Muscle layer of duodenum (tissue), 2 donors: ENCODE measurements at regions not wholly inside any gene's neighbourhood (a gene's known extent, or its start where the extent isn't known, plus 50 kb on each side); places are given as distances from the start of the nearest gene placed in this dataset.

ENCODE experiments used
- H3K27ac ChIP-seq: one replicate; pipeline ENCODE4 v1.7.0; 2013; ENCODE audit warnings: mild to moderate bottlenecking, low read length
- H3K27me3 ChIP-seq: one replicate; pipeline ENCODE4 v1.7.0; 2013; ENCODE audit warnings: low read depth, mild to moderate bottlenecking, control low read depth, low read length
- H3K36me3 ChIP-seq, 2 donors: one replicate each; pipeline ENCODE4 v1.7.0; 2013; ENCODE audit warnings: low read length in 2 of 2, control low read depth in 1 of 2, mild to moderate bottlenecking in 1 of 2; ENCODE audit not compliant: insufficient read depth in 2 of 2, control insufficient read depth in 1 of 2
- H3K4me1 ChIP-seq, 2 donors: one replicate each; pipeline ENCODE4 v1.7.0; 2013; ENCODE audit warnings: low read length in 2 of 2, mild to moderate bottlenecking in 2 of 2, control low read depth in 1 of 2, moderate library complexity in 1 of 2; ENCODE audit not compliant: insufficient read depth in 2 of 2, control insufficient read depth in 1 of 2
- H3K4me3 ChIP-seq, 2 donors: one replicate each; pipeline ENCODE4 v1.7.0; 2013; ENCODE audit warnings: low read length in 2 of 2, low read depth in 1 of 2, mild to moderate bottlenecking in 1 of 2
- H3K9me3 ChIP-seq, 2 donors: one replicate each; pipeline ENCODE4 v1.7.0; 2013; ENCODE audit warnings: low read length in 2 of 2, control low read depth in 1 of 2, mild to moderate bottlenecking in 1 of 2; ENCODE audit not compliant: control insufficient read depth in 1 of 2
- donor health status: healthy.

GRCh38 chr5:4230471-4230785 is 634.8 kb downstream of the IRX1 start:
- Histone ChIP-seq H3K27me3 (no peaks in the 10 kb centered on the region), H3K4me1 (no peaks in the 10 kb centered on the region), H3K9me3 (peaks cover 0 to 9% of the 10 kb centered on the region in 2 donors), H3K27ac (no peak overlapping the region), H3K4me3 (no peak overlapping the region), H3K36me3 (no peaks in the 10 kb centered on the region)

GRCh38 chr5:4230786-4231641 is 635.4 kb downstream of the IRX1 start:
- peaks cover 0 to 9% of the 10 kb centered on the region in 2 donors for H3K9me3 ChIP-seq
- no peaks in the 10 kb centered on the region for H3K27me3 ChIP-seq
- no peak overlapping the region for H3K4me3 ChIP-seq
- no peaks in the 10 kb centered on the region for H3K4me1 ChIP-seq
- H3K27ac ChIP-seq: no peak overlapping the region
- H3K36me3 ChIP-seq: no peaks in the 10 kb centered on the region

GRCh38 chr5:4232084-4232483 is 636.5 kb downstream of the IRX1 start:
- no peak overlapping the region for H3K27ac ChIP-seq
- H3K27me3 ChIP-seq: no peaks in the 10 kb centered on the region
- H3K36me3 ChIP-seq: no peaks in the 10 kb centered on the region
- H3K4me1 ChIP-seq: no peaks in the 10 kb centered on the region
- H3K4me3 ChIP-seq: no peak overlapping the region
- peaks cover 0 to 9% of the 10 kb centered on the region in 2 donors for H3K9me3 ChIP-seq

- Histone ChIP-seq H3K36me3 (no peaks in the 10 kb centered on the region), H3K27ac (no peak overlapping the region), H3K9me3 (peaks cover 0 to 9% of the 10 kb centered on the region in 2 donors), H3K27me3 (no peaks in the 10 kb centered on the region), H3K4me3 (no peak overlapping the region), H3K4me1 (no peaks in the 10 kb centered on the region)
Observed at GRCh38 chr5:4233671-4234070, 638.0 kb downstream of the IRX1 start.

GRCh38 chr5:4243479-4244264 is 648.0 kb downstream of the IRX1 start:
- H3K4me1 ChIP-seq: no peaks in the 10 kb centered on the region
- H3K27ac ChIP-seq: no peak overlapping the region
- H3K9me3 ChIP-seq: no peaks in the 10 kb centered on the region
- H3K27me3 ChIP-seq: no peaks in the 10 kb centered on the region
- no peak overlapping the region for H3K4me3 ChIP-seq
- H3K36me3 ChIP-seq: no peaks in the 10 kb centered on the region

GRCh38 chr5:4244306-4244705 is 648.7 kb downstream of the IRX1 start:
- no peaks in the 10 kb centered on the region for H3K9me3 ChIP-seq
- no peaks in the 10 kb centered on the region for H3K27me3 ChIP-seq
- no peak overlapping the region for H3K4me3 ChIP-seq
- no peak overlapping the region for H3K27ac ChIP-seq
- no peaks in the 10 kb centered on the region for H3K36me3 ChIP-seq
- H3K4me1 ChIP-seq: no peaks in the 10 kb centered on the region

GRCh38 chr5:4245076-4245475 is 649.4 kb downstream of the IRX1 start:
- no peaks in the 10 kb centered on the region for H3K4me1 ChIP-seq
- H3K36me3 ChIP-seq: no peaks in the 10 kb centered on the region
- H3K9me3 ChIP-seq: no peaks in the 10 kb centered on the region
- H3K27ac ChIP-seq: no peak overlapping the region
- H3K27me3 ChIP-seq: no peaks in the 10 kb centered on the region
- no peak overlapping the region for H3K4me3 ChIP-seq

GRCh38 chr5:4245511-4245910 is 649.9 kb downstream of the IRX1 start:
- no peak overlapping the region for H3K27ac ChIP-seq
- no peaks in the 10 kb centered on the region for H3K9me3 ChIP-seq
- no peaks in the 10 kb centered on the region for H3K4me1 ChIP-seq
- no peaks in the 10 kb centered on the region for H3K36me3 ChIP-seq
- no peaks in the 10 kb centered on the region for H3K27me3 ChIP-seq
- no peak overlapping the region for H3K4me3 ChIP-seq

- no peaks in the 10 kb centered on the region for H3K4me1 ChIP-seq
- no peaks in the 10 kb centered on the region for H3K36me3 ChIP-seq
- H3K4me3 ChIP-seq: no peak overlapping the region
- no peak overlapping the region for H3K27ac ChIP-seq
- no peaks in the 10 kb centered on the region for H3K27me3 ChIP-seq
- no peaks in the 10 kb centered on the region for H3K9me3 ChIP-seq
Observed at GRCh38 chr5:4246447-4246846, 650.8 kb downstream of the IRX1 start.

- Histone ChIP-seq H3K36me3 (no peaks in the 10 kb centered on the region), H3K27ac (no peak overlapping the region), H3K4me3 (no peak overlapping the region), H3K9me3 (no peaks in the 10 kb centered on the region), H3K27me3 (no peaks in the 10 kb centered on the region), H3K4me1 (no peaks in the 10 kb centered on the region)
Observed at GRCh38 chr5:4250254-4250653, 654.6 kb downstream of the IRX1 start.

- H3K27ac ChIP-seq: no peak overlapping the region
- H3K9me3 ChIP-seq: no peaks in the 10 kb centered on the region
- H3K36me3 ChIP-seq: no peaks in the 10 kb centered on the region
- H3K27me3 ChIP-seq: no peaks in the 10 kb centered on the region
- no peaks in the 10 kb centered on the region for H3K4me1 ChIP-seq
- no peak overlapping the region for H3K4me3 ChIP-seq
Observed at GRCh38 chr5:4252385-4252784, 656.8 kb downstream of the IRX1 start.
